Neural cell (in vitro differentiated cells): ENCODE measurements at regions not wholly inside any gene's neighbourhood (a gene's known extent, or its start where the extent isn't known, plus 50 kb on each side); places are given as distances from the start of the nearest gene placed in this dataset.

ENCODE experiments used
- H2AFZ ChIP-seq: fragments of 200-600, 300-800 bp; sonication (generic), shearing (Covaris generic); 2 replicates; pipeline ENCODE4 v1.6.0; 2014; ENCODE audit warnings: low read depth, mild to moderate bottlenecking, antibody characterized with exemption, low read length, moderate library complexity
- H3F3A ChIP-seq: fragments of 200-600 bp; shearing (Covaris generic); 2 replicates; pipeline ENCODE4 v1.6.1; 2016; ENCODE audit warnings: mild to moderate bottlenecking, moderate library complexity, mixed read lengths, antibody characterized with exemption, low read length; ENCODE audit not compliant: insufficient read depth, poor library complexity, severe bottlenecking
- H3K27ac ChIP-seq: fragments of 200-600, 300-800 bp; sonication (generic), shearing (Covaris generic); 2 replicates; pipeline ENCODE4 v1.5.1; 2014; ENCODE audit warnings: mild to moderate bottlenecking, low read length, moderate library complexity
- H3K27me3 ChIP-seq: fragments of 300-800, 200-600 bp; sonication (generic), shearing (Covaris generic); 2 replicates; pipeline ENCODE4 v1.6.0; 2014; ENCODE audit warnings: mild to moderate bottlenecking, low read depth, low read length, moderate library complexity; ENCODE audit not compliant: insufficient read depth
- H3K36me3 ChIP-seq: fragments of 300-800, 200-600 bp; sonication (generic), shearing (Covaris generic); 2 replicates; pipeline ENCODE4 v1.5.1; 2014; ENCODE audit warnings: mild to moderate bottlenecking, antibody characterized with exemption, low read length, moderate library complexity; ENCODE audit not compliant: insufficient read depth
- H3K4me2 ChIP-seq: fragments of 300-800, 200-600 bp; sonication (generic), shearing (Covaris generic); 2 replicates; pipeline ENCODE4 v1.6.0; 2014; ENCODE audit warnings: mild to moderate bottlenecking, low read length
- H3K4me3 ChIP-seq: fragments of 300-800, 200-600 bp; sonication (generic), shearing (Covaris generic); 2 replicates; pipeline ENCODE4 v1.5.1; 2014; ENCODE audit warnings: mild to moderate bottlenecking, low read length, moderate library complexity
- H3K79me2 ChIP-seq: fragments of 200-600 bp; shearing (Covaris generic); replicated peaks from 2 replicates; pipeline ENCODE4 v1.6.0; 2014; ENCODE audit warnings: mild to moderate bottlenecking, low read length, moderate library complexity; ENCODE audit not compliant: insufficient read depth
- H3K9ac ChIP-seq: fragments of 300-800, 200-600 bp; sonication (generic), shearing (Covaris generic); 2 replicates; pipeline ENCODE4 v1.6.1; 2016; ENCODE audit warnings: mild to moderate bottlenecking, low read length, mixed read lengths
- H3K9me2 ChIP-seq: fragments of 200-600 bp; shearing (Covaris generic); 2 replicates; pipeline ENCODE4 v1.6.1; 2016; ENCODE audit warnings: mild to moderate bottlenecking, low read length, mixed read lengths; ENCODE audit not compliant: insufficient read depth
- H3K9me3 ChIP-seq: fragments of 200-600, 300-800 bp; sonication (generic), shearing (Covaris generic); 2 replicates; pipeline ENCODE4 v1.6.1; 2016; ENCODE audit warnings: mild to moderate bottlenecking, mixed run types, low read length, moderate library complexity, mixed read lengths
- H4K20me1 ChIP-seq: fragments of 200-600 bp; shearing (Covaris generic); 2 replicates; pipeline ENCODE4 v1.6.1; 2016; ENCODE audit warnings: mild to moderate bottlenecking, mixed run types; ENCODE audit not compliant: insufficient read depth
- EZH2 ChIP-seq: fragments of 200-600, 300-800 bp; shearing (Covaris generic), sonication (generic); IDR thresholded peaks from 2 replicates; pipeline ENCODE4 v1.6.1; 2014; ENCODE audit warnings: antibody characterized with exemption, low read length, borderline replicate concordance, mild to moderate bottlenecking; ENCODE audit not compliant: insufficient read depth, poor library complexity, severe bottlenecking
- RAD21 ChIP-seq: fragments of 450-650 bp; conservative IDR thresholded peaks from 2 replicates; pipeline ENCODE4 v1.6.1; 2014; ENCODE audit warnings: antibody characterized with exemption, mild to moderate bottlenecking, moderate library complexity
- SMC3 ChIP-seq: fragments of 450-650 bp; conservative IDR thresholded peaks from 2 replicates; pipeline ENCODE4 v1.6.1; 2014; ENCODE audit warnings: antibody characterized with exemption, mild to moderate bottlenecking, moderate library complexity; ENCODE audit not compliant: poor library complexity
- TAF1 ChIP-seq: IDR thresholded peaks from 2 replicates; pipeline ENCODE4 v1.6.1; 2012; ENCODE audit warnings: low read depth
- TF ChIP-seq, protein P1 (sequence below): IDR thresholded peaks from 2 replicates; pipeline ENCODE4 v1.6.1; 2012; ENCODE audit warnings: borderline replicate concordance
- TF ChIP-seq, protein P2 (sequence below): fragments of 450-650 bp; IDR thresholded peaks from 2 replicates; pipeline ENCODE4 v1.5.1; 2014; ENCODE audit warnings: antibody characterized with exemption, mild to moderate bottlenecking, moderate library complexity; ENCODE audit not compliant: poor library complexity, severe bottlenecking

DNA sequence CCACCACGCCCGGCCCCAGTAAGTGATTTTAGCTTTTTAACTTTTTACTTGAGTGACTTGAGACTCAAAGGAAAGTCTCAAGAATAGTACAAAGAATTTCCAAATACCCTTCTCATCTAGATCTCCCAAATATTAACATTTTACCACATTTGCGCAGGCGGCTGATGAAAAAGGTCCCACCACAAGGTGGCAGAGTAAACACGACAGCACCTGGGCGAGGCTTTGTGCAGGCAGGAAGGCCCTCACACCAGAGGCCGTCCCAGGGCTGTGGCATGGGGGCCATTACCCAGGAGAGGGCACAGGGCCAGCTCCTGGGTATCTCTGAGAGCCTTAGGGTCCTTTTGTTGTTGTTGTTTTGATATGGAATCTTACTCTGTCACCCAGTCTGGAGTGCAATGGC lies 50.0 kb upstream of the WIPI2 start:
- no peaks in the 10 kb centered on the region for H3K79me2 ChIP-seq
- no peaks in the 10 kb centered on the region for H3K36me3 ChIP-seq
- no peaks in the 10 kb centered on the region for H3K9me2 ChIP-seq
- H3K27ac ChIP-seq: no peak overlapping the region
- no peak overlapping the region for H3K4me2 ChIP-seq
- H3K9me3 ChIP-seq: no peaks in the 10 kb centered on the region
- H3K27me3 ChIP-seq: no peaks in the 10 kb centered on the region
- no peak overlapping the region for H3K4me3 ChIP-seq
- H3K9ac ChIP-seq: no peak overlapping the region
- TF ChIP-seq TAF1 (no peak), SMC3 (peak; percentile 62), RAD21 (peak; percentile 38), EZH2 (no peak)
- TF ChIP-seq, protein P1, sequence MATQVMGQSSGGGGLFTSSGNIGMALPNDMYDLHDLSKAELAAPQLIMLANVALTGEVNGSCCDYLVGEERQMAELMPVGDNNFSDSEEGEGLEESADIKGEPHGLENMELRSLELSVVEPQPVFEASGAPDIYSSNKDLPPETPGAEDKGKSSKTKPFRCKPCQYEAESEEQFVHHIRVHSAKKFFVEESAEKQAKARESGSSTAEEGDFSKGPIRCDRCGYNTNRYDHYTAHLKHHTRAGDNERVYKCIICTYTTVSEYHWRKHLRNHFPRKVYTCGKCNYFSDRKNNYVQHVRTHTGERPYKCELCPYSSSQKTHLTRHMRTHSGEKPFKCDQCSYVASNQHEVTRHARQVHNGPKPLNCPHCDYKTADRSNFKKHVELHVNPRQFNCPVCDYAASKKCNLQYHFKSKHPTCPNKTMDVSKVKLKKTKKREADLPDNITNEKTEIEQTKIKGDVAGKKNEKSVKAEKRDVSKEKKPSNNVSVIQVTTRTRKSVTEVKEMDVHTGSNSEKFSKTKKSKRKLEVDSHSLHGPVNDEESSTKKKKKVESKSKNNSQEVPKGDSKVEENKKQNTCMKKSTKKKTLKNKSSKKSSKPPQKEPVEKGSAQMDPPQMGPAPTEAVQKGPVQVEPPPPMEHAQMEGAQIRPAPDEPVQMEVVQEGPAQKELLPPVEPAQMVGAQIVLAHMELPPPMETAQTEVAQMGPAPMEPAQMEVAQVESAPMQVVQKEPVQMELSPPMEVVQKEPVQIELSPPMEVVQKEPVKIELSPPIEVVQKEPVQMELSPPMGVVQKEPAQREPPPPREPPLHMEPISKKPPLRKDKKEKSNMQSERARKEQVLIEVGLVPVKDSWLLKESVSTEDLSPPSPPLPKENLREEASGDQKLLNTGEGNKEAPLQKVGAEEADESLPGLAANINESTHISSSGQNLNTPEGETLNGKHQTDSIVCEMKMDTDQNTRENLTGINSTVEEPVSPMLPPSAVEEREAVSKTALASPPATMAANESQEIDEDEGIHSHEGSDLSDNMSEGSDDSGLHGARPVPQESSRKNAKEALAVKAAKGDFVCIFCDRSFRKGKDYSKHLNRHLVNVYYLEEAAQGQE: no peak
- TF ChIP-seq, protein P2, sequence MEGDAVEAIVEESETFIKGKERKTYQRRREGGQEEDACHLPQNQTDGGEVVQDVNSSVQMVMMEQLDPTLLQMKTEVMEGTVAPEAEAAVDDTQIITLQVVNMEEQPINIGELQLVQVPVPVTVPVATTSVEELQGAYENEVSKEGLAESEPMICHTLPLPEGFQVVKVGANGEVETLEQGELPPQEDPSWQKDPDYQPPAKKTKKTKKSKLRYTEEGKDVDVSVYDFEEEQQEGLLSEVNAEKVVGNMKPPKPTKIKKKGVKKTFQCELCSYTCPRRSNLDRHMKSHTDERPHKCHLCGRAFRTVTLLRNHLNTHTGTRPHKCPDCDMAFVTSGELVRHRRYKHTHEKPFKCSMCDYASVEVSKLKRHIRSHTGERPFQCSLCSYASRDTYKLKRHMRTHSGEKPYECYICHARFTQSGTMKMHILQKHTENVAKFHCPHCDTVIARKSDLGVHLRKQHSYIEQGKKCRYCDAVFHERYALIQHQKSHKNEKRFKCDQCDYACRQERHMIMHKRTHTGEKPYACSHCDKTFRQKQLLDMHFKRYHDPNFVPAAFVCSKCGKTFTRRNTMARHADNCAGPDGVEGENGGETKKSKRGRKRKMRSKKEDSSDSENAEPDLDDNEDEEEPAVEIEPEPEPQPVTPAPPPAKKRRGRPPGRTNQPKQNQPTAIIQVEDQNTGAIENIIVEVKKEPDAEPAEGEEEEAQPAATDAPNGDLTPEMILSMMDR: peak; percentile 49
- H2AFZ ChIP-seq: no peak overlapping the region
- H3F3A ChIP-seq: no peaks in the 10 kb centered on the region
- no peaks in the 10 kb centered on the region for H4K20me1 ChIP-seq
